ENCODE measurements at regions not wholly inside any gene's neighbourhood (a gene's known extent, or its start where the extent isn't known, plus 50 kb on each side); places are given as distances from the start of the nearest gene placed in this dataset.

DNA sequence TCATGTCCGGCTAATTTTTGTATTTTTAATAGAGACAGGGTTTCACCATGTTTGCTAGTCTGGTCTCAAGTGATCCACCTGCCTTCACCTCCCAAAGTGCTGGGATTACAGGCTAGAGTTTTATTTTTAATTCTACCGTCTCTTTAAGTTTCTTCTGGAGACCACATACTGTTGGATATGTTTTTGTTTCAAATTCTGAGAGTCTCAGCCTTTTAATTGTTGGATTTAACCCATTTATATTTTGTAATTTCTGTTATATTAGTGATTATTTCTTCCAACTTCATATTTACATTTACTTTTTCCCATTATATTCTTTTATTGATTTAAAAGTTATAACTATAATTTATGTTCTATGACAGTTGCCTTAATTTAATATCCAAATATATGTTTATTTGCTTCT, 139.4 kb downstream of the BMS1 start:
- no peak for TF ChIP-seq CREB1 (CRISPR knock-in tag; IDR thresholded peaks at IDR 0.05; ENCODE audit: low read depth)
- TF ChIP-seq, protein P1, sequence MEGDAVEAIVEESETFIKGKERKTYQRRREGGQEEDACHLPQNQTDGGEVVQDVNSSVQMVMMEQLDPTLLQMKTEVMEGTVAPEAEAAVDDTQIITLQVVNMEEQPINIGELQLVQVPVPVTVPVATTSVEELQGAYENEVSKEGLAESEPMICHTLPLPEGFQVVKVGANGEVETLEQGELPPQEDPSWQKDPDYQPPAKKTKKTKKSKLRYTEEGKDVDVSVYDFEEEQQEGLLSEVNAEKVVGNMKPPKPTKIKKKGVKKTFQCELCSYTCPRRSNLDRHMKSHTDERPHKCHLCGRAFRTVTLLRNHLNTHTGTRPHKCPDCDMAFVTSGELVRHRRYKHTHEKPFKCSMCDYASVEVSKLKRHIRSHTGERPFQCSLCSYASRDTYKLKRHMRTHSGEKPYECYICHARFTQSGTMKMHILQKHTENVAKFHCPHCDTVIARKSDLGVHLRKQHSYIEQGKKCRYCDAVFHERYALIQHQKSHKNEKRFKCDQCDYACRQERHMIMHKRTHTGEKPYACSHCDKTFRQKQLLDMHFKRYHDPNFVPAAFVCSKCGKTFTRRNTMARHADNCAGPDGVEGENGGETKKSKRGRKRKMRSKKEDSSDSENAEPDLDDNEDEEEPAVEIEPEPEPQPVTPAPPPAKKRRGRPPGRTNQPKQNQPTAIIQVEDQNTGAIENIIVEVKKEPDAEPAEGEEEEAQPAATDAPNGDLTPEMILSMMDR (conservative IDR thresholded peaks at IDR 0.05; ENCODE audit: low read depth in 2 of 2) = no peak
- no peak for TF ChIP-seq EZH2phosphoT487 (IDR thresholded peaks at IDR 0.05; ENCODE audit: unreplicated experiment)
- TF ChIP-seq EZH2 (IDR thresholded peaks at IDR 0.05; ENCODE audit: low read depth, unreplicated experiment) = no peak
